ENCODE measurements at regions not wholly inside any gene's neighbourhood (a gene's known extent, or its start where the extent isn't known, plus 50 kb on each side); places are given as distances from the start of the nearest gene placed in this dataset.

- no peak for TF ChIP-seq CTCF (conservative IDR thresholded peaks at IDR 0.05; ENCODE audit: low read depth, low read length)
- no peak overlapping the region for H3K4me3 ChIP-seq (IDR thresholded peaks at IDR 0.05; ENCODE audit: insufficient read depth, low read depth, low read length)
- H3K27me3 ChIP-seq (ENCODE audit: insufficient read depth, low read depth), result no peaks in the 10 kb centered on the region
- no peak overlapping the region for H3K27ac ChIP-seq
- no peaks in the 10 kb centered on the region for H3K4me1 ChIP-seq (ENCODE audit: low read depth, poor library complexity, severe bottlenecking)
- no peaks in the 10 kb centered on the region for H3K79me2 ChIP-seq (ENCODE audit: insufficient read depth, low read depth)
- H4K20me1 ChIP-seq (ENCODE audit: insufficient read depth), result no peaks in the 10 kb centered on the region
- H3K9ac ChIP-seq, result no peak overlapping the region
- H3K4me2 ChIP-seq, result no peak overlapping the region
- no peak overlapping the region for H2AFZ ChIP-seq (ENCODE audit: low read depth)
- no peaks in the 10 kb centered on the region for H3K36me3 ChIP-seq (ENCODE audit: insufficient read depth)
These were observed 155.3 kb upstream of the STXBP5 start for GRCh38 chr6:147048930-147049329.

- Histone ChIP-seq H3K79me2 (ENCODE audit: insufficient read depth, low read depth) (no peaks in the 10 kb centered on the region), H3K4me3 (IDR thresholded peaks at IDR 0.05; ENCODE audit: insufficient read depth, low read depth, low read length) (no peak overlapping the region), H3K27ac (no peak overlapping the region), H3K4me2 (no peak overlapping the region), H4K20me1 (ENCODE audit: insufficient read depth) (no peaks in the 10 kb centered on the region), H3K36me3 (ENCODE audit: insufficient read depth) (no peaks in the 10 kb centered on the region), H3K27me3 (ENCODE audit: insufficient read depth, low read depth) (no peaks in the 10 kb centered on the region), H3K9ac (no peak overlapping the region), H3K4me1 (ENCODE audit: low read depth, poor library complexity, severe bottlenecking) (no peaks in the 10 kb centered on the region), H2AFZ (ENCODE audit: low read depth) (no peak overlapping the region)
- no peak for TF ChIP-seq CTCF (conservative IDR thresholded peaks at IDR 0.05; ENCODE audit: low read depth, low read length)
These were observed 150.8 kb upstream of the STXBP5 start for GRCh38 chr6:147053311-147053921.

- Histone ChIP-seq H3K4me2 (no peak overlapping the region), H3K9ac (no peak overlapping the region), H3K27ac (no peak overlapping the region), H4K20me1 (ENCODE audit: insufficient read depth) (no peaks in the 10 kb centered on the region), H2AFZ (ENCODE audit: low read depth) (no peak overlapping the region), H3K4me1 (ENCODE audit: low read depth, poor library complexity, severe bottlenecking) (no peaks in the 10 kb centered on the region), H3K4me3 (IDR thresholded peaks at IDR 0.05; ENCODE audit: insufficient read depth, low read depth, low read length) (no peak overlapping the region), H3K79me2 (ENCODE audit: insufficient read depth, low read depth) (no peaks in the 10 kb centered on the region), H3K27me3 (ENCODE audit: insufficient read depth, low read depth) (no peaks in the 10 kb centered on the region), H3K36me3 (ENCODE audit: insufficient read depth) (no peaks in the 10 kb centered on the region)
- no peak for TF ChIP-seq CTCF (conservative IDR thresholded peaks at IDR 0.05; ENCODE audit: low read depth, low read length)
These were observed 150.1 kb upstream of the STXBP5 start for GRCh38 chr6:147054158-147054557.

- Histone ChIP-seq H3K79me2 (ENCODE audit: insufficient read depth, low read depth) (no peaks in the 10 kb centered on the region), H3K4me3 (IDR thresholded peaks at IDR 0.05; ENCODE audit: insufficient read depth, low read depth, low read length) (no peak overlapping the region), H3K9ac (no peak overlapping the region), H3K27ac (no peak overlapping the region), H3K4me2 (no peak overlapping the region), H3K27me3 (ENCODE audit: insufficient read depth, low read depth) (no peaks in the 10 kb centered on the region), H3K36me3 (ENCODE audit: insufficient read depth) (no peaks in the 10 kb centered on the region), H4K20me1 (ENCODE audit: insufficient read depth) (no peaks in the 10 kb centered on the region), H2AFZ (ENCODE audit: low read depth) (no peak overlapping the region), H3K4me1 (ENCODE audit: low read depth, poor library complexity, severe bottlenecking) (no peaks in the 10 kb centered on the region)
- no peak for TF ChIP-seq CTCF (conservative IDR thresholded peaks at IDR 0.05; ENCODE audit: low read depth, low read length)
These were observed 149.3 kb upstream of the STXBP5 start for GRCh38 chr6:147054871-147055270.

All from KMS-11 (cell line).